CD4-positive, alpha-beta T cell treated with Interleukin-12 subunit alpha and Interleukin-12 subunit beta, for 1 hour (primary cell): ENCODE measurements at regions not wholly inside any gene's neighbourhood (a gene's known extent, or its start where the extent isn't known, plus 50 kb on each side); places are given as distances from the start of the nearest gene placed in this dataset.
"Not testable (repeated sequence)": the region's sequence is repeated elsewhere in the genome, so short reads cannot be mapped to it uniquely, and the experiment has no call there.

Source experiments
- DNase-seq: peaks from one replicate; pipeline ENCODE4 v3.0.0-alpha.2; 2020

DNA sequence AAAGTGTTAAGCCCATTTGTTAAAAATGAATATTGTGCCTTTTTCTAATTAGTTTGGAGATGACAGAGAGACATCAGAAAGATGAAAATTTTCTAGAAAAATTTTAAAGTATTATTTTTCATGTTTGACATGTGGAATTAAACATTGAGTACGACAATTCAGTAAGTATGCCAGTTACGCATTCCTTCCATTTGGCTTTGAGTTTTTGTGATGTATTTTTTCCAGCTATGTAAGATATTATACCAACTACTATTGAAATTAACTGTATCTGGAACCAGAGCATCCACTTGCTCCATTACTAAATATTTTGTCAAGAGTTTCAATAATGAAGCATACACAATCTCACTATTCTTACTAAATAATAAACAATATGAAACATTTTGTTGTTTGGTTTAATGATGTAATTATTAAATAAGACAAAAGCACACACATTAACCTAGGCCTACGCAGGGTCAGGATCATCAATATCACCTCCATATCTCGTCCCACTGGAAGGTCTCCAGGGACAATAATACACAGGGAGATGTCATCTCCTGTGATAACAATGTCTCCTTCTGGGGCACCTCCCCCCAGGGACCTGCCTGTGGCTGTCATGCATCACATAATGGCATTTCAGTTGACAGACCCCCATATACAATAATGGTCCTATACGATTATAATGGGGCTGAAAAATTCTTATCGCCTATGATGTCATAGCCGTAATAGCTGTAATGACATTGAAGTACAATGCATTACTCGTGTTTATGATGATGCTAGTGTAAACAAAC, 274.1 kb downstream of the REEP3 start:
- DNase-seq = no peak

DNA sequence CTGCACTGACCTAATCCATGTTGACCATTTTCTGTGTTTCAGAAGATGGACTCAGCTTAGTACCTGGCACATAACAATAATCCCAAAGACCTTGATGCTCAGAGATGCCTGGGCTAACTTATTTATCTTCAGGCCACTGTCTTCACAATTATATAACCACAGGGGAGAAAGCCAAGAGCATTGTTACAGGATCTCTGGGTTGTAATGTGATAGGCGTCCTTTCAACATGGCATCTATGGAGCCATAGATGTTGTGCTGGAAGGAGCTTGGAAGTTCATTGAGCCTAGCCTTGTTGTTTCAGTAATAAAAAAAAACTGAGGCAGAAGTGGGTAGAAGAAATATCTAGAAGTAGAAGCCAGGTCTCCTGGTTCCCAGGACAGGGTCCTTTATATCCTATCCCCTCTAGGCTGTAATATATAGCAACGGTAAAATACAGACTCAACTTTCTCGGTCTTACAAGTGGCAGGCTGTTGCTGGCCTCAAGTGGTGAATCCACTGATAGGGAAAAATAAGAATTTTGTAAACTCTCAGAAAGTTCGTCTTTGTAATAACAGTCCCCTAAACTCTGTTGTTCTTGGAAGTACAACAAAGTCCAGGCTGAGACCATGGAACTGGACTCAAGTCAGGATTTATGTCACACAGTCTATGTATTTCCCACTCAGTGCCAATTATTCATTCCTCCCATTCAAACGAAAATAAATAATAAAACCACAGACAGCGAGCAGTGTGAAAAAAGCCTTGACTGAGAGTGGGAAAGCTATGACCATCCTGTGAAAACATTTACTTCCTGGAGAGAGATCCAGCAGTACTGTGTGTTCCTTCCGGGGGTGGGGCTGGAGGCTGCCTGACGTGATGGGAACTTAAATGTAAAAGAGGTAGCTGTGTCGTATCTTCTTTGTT, 277.6 kb downstream of the REEP3 start:
- DNase-seq = no peak

DNA sequence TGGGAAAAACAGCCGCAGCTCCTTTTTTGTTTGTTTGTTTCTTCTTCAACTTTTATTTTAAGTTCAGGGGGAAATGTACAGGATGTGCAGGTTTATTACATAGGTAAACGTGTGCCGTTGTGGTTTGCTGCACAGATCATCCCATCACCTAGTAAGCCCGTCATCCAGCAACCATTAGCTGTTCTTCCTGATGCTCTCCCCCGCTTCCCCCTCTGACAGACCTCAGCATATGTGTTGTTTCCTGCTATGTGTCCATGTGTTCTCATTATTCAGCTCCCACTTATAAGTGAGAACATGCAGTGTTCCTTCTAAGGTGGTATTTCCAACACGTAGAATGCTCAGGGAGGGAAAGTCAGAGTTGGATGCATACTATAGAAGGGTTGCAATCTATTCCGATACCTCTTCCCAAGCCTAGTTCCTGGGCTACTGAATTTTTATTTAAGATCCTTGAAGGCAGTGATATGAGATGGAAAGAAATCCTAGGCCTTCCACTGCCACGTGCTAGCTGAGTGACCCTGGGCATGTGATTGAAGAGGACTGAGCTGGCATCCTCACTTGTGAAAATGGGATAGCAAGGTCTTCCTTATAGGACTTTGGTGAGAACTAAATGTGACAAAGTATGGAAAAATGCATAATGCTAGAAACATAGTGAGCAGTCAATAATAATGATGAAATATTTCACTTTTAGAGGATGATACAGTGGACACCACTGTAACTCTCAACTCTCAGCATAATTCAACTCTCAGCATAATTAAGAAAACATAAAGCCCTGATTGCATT, 278.5 kb downstream of the REEP3 start:
- DNase-seq = no peak

DNA sequence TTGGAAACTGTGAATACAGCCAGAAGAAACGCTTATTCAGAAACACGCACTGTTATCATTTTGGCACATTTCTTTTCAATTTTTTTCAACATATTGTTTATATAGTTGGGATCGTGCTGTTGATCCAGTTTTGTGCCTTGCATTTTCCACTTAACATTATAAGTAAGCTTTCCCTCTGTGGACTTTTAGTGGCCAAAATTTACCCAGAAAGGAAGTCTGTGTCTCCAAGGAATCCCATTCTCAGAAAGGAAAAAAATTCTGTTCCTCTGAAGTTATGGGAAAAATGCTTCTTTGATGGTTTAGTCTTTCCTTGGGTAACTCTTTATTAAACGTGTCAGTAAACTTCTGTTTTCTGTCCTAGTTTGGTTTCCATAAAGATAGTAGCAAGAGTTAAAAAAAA, 280.0 kb downstream of the REEP3 start:
- no peak for DNase-seq

DNA sequence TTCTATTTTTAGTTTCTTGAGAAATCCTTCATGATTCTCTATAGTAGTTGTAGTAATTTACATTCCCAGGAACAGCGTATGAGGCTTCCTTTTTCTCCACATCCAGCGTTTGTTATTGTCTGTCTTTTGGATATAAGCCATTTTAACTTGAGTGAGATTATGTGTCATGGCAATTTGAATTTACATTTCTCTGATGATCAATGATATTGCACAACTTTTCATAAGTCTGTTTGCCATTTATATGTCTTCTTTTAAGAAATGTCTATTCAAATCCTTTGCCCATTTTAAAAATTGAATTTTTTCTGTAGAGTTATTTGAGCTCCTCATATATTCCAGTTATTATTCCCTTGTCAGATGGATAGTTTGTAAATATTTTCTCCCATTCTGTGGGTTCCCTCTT, 285.1 kb downstream of the REEP3 start:
- no peak for DNase-seq

DNA sequence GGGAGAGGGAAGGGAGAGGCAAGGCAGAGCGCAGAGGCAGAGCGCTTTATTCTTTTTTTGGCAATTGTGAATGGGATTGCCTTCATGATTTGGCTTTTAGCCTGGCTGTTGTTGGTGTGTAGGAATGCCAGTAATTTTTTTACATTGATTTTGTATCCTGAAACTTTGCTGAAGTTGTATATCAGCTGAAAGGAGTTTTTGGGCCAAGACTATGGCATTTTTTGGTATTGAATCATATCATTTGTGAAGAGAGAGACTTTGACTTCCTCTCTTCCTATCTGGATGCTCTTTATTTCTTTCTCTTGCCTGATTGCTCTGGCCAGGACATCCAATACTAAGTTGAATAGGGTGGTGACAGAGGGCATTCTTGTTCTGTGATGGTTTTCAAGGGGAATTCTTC, 291.3 kb downstream of the REEP3 start:
- no peak for DNase-seq

DNA sequence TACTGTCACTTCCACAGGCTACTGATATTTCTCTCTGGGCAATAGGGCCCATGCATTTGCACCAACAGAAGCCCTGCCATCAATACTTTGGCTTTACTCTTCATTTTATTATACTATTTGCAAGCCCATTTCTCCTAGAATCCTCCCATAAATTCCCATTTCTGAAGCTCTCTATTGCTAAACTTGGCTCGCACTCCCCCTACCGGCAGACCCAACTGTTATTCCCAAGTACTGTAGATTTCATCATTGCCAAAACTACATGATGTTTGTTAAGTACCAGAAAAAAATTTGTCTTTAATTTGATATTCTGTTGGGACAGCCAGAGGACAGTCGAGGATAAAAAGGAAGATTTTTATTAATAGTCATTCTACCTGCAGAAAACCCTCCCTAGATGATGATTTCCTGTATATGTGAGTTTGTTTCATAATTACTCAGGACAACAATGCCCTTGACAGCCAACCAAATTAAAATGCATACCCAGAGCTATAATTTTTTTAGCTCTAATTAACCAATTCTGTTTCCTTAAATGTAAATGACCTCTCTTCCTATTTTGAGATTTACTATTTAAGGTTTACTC, 298.6 kb downstream of the REEP3 start:
- no peak for DNase-seq

DNA sequence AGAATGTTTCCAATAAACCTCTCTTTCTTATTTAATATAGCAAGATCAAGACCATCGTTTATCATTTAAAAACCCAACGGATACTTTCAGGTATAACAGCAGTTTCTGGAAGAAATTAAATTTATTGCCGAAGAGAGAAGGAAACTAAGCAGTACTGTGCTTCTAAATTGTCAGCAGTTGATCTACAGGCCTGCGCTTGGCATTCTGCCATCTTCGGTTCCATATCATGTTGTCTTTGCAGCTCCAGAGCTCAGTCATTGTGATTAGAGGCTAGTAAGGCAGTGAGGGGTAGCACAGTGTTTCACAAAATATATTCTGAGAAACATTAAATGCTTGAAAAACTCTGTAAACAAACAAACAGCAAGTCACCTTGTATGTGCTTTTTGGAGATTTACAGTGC, 301.3 kb downstream of the REEP3 start:
- no peak for DNase-seq

DNA sequence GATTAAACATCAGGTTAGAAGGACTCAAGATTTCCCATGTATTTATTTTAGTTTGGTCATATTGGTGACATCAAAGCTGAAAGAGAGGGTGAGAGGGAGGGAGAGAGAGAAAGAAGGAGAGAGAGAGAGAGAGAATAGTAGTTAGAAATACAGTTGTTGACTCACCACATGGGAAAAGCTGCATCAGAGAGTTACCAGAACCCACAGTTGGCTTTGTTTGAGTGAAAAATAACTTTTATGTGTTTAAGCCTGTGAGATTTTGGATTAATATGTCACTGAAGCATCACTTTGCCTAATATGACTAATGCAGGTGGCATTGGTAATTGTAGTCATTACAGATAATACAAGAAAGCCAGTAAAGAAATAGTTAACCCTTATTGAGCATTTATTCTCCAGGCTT, 303.9 kb downstream of the REEP3 start:
- DNase-seq = no peak

DNA sequence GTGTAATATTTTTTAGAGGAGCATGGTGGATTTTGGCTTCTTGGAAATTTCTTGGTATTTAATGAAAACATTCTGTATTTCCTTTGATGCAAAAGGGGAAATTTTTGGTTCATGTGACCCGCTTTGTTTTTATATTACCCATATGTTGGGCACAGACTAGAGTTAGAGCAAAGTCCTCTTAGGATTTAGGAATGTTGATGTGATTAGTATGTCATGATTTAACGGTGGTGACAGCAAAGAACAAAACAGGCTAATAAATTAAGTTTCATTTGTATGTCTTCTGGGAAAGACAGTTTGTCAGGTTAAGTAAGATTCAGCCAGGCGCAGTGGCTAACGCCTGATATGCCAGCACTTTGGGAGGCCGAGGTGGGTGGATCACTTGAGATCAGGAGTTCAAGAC, 304.6 kb downstream of the REEP3 start:
- no peak for DNase-seq

DNA sequence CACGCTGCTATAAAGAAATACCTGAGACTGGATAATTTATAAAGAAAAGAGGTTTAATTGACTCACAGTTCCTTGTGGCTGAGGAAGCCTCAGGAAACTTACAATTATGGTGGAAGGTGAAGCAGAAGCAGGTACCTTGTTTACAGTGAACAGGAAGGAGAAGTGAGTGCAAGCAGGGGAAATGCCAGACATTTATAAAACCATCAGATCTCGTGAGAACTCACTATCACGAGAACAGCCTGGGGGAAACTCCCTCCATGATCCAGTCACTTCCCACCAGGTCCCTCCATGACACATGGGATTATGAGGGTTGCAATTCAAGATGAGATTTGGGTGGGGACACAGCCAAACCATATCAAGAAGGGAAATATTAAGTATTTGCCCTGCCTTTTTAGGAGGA, 305.8 kb downstream of the REEP3 start:
- DNase-seq = not testable (repeated sequence)

DNA sequence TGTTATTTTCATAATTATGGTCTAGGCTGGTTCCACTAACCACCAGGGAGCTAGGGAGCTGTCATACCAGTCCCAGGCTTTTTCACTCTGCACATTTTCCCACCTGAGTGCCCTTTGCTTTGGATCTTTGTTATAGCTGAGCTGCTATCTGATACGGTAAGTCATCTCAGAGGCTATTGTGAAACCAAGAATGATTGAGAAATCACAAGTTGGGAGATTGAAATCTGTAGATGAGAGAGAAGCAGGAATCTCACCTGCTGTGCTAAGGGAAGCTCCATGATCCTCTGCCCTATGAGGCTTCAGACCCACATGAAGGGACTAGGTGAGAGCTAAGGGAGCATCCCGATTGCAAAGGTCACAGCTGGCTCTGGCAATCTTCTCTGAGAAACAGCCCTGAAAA, 307.8 kb downstream of the REEP3 start:
- no peak for DNase-seq

DNA sequence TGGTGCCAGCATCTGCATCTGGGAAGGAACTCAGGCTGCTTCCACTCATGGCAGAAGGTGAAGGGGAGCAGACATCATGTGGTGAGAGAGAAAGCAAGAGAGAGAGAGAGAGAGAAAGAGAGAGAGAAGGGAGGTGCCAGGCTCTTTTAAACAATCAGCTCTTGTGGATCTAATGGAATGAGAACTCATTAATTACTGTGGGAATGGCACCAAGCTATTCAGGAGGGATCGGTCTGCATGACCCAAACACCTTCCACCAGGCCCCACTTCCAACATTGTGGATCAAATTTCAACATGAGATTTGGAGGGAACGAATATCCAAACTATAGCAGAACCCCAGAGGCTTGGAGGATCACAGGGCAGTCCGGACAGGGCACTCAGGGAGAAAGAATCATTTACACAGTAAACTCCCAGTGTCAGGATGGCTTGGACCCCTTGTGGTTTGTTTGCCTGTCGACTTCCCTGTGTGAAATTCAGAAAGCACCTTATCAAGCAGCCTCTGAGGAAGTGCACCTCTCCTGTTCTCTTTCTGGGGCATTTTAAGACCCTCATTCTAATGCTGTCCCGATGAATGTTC, 308.5 kb downstream of the REEP3 start:
- DNase-seq = no peak

DNA sequence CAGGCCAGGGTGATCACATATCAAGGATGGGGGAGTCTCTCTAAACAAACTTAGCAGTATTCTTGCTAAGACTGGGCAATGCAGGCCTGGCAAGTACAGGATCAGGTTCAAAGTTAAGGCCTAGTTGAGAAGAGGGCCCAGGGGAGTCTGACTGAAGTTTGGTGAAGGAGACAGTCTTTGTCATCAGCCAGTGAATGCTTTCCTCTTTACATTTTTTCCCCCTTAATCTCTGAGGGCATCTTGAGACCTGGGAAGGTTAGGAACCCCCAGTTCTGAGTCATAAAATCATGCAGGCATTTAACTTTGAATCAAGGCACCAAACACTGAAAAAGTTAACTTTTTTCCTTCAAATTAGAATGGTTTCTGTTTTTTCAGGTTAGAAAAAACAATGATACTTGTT, 311.5 kb downstream of the REEP3 start:
- no peak for DNase-seq

DNA sequence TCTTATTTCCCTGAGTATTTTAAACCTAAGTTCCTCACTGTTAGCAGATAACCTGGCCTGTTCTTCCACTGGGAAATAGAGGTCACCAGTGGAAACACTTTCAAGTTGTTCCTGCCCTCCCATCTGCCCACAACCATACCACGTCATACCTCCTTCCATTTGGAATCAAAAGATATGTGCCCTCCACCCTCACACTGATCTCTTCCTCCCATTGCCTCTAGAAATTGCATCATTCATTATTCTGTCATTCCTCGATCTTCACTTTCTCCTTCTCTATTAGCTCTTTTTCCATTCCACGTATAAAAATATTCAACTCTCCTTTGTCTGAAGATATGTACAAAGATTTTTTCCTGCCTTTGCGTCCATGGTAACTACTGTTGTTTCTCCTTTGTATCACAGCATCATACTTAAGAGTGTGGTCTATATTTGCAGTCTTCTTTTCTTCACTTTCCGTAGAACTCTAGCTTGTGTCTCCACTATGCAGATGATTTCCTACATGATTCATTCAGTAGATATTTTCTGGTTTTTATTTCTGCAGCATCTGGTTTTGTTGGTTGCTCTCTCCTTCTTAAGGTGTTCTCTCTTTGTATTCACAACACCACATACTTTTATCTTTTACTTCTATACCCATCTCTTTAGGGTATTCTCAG, 312.3 kb downstream of the REEP3 start:
- DNase-seq = no peak

DNA sequence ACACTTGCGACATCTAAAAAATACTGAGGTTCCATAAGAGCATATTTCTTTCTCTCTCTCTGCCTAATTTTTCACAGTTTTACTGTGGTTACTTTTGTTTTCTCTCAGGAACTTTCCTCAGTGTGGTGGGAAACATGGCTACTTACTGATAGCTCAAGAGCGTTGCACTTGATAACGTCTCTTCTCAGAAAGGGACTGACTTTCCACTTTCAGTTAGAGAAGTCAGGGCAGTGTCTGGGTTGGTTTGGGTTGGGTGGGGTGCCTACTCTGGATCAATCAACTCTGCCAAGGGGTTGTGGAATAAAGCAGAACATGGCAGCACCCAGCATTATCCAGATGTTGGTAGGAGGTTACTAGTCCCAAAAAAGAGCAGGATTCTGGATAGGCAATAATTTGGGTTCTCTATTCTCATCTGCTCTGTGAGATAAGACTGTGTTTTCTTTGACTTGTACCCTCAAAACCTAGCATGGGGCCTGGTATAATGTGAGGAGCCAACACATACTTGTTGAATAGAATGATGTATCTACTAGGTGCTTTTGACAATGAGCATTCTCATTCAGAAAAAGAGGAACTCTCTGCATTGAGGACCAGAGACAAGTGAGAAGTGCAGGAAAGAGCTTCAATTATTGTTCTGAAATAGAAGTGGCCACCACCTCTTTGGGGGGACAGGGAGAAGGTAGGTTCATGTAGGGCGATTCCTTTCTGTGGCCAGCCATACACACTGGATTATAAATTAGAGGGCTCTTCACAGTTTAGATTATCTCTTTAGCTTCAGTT, 315.7 kb downstream of the REEP3 start:
- DNase-seq = no peak

DNA sequence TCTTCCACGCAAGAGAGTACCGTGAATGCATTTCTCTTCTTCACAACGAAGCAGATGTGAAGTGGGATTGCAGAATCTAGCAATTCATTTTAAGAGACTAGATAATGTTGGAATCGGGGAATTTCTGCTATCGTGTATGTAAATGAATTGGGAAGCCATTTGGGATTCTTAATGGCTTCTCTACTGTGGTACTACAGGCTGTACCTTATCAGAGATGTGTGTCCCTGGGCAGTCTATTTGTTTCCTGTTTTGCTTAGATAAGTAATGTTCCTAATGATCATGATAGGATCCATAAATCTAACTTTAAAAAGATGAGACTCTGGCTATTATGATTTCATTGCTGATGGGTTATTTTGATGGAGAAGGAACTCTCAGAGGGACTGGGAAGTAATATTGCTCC, 320.6 kb downstream of the REEP3 start:
- DNase-seq = no peak

DNA sequence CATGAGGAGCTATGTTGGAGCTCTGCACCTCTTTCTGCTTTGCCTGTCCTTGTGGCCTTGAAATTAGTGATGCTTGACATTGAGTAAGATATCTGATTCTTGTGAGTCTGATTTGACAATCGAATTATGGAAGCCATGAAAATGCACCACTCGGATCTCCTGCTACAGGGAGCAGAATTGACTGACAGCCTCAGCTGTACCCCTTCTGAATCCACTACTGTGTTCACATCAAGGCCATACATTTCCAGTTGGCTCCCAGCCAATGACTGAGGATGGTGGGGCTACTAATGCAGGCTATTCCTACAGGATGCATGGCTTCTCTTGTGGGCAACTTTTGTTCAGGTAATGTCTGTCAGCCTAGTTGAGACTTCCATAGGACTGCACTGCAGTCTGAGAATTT, 321.9 kb downstream of the REEP3 start:
- DNase-seq = no peak

DNA sequence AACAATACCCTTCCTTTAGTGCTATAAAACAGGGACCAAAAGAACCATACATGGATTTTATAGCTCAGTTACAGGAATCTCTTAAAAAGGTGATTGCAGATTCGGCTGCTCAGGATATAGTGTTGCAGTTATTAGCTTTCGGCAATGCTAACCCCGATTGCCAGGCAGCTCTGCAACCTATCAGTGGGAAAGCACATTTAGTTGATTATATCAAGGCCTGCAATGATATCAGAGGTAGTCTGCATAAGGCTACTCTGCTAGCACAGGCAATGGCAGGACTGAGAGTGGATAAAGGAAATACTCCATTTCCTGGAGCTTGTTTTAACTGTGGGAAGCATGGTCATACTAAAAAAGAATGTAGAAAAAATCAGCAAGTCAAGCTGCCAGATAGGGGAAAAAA, 327.7 kb downstream of the REEP3 start:
- DNase-seq = not testable (repeated sequence)

DNA sequence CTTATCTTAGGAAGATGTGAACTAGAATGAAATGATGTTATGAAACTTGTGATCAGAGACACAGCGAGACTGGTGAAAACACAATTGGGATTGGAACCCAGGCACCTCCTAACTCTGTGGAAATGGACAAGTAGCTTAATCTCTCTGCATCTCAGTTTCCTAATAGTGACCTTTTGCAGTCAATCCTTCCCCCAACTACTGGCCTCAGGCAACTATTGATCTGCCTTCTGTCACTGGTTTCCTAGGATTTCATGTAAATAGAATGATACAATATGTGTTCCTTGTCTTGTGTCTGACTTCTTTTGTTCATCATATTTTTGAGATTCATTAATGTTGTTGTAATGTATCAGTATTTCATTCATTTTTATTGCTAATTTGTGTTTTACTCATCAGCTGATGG, 341.7 kb downstream of the REEP3 start:
- no peak for DNase-seq

DNA sequence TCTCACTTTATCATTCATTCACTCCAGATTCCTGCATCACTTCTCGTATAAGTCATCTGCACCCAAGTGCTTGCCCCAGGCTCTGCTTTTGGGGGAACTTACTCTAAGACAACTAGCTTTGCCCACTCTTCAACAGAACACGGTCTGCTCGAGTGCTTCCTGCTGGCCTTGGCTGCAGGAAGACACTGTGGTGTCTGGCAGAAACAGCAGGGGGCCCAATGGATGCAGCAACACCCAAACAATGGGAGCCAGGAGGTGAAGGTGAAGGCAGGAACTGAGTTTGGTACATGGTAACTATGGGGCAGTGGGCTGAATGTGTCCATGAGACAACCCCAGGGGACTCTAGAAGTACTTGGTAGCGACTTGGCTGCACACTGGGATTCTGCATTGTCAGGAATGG, 344.0 kb downstream of the REEP3 start:
- DNase-seq = no peak
